ENCODE measurements at regions not wholly inside any gene's neighbourhood (a gene's known extent, or its start where the extent isn't known, plus 50 kb on each side); places are given as distances from the start of the nearest gene placed in this dataset.

GRCh38 chr5:6253846-6254245 is 124.5 kb downstream of the MED10 start:
- no peak overlapping the region for H2BK120ac ChIP-seq (ENCODE audit: low read depth, low read length)
- no peak overlapping the region for H3K23ac ChIP-seq (ENCODE audit: low read length)
- H3K4me2 ChIP-seq (ENCODE audit: low read length): no peak overlapping the region
- H3K9ac ChIP-seq (ENCODE audit: low read length): no peak overlapping the region
- H4K5ac ChIP-seq (ENCODE audit: low read length): no peak overlapping the region
- no peaks in the 10 kb centered on the region for H3K27me3 ChIP-seq (ENCODE audit: insufficient read depth, low read length, poor library complexity)
- H3K4ac ChIP-seq (ENCODE audit: low read depth, low read length): no peak overlapping the region
- H3K27ac ChIP-seq (ENCODE audit: low read depth, low read length): no peak overlapping the region
- no peaks in the 10 kb centered on the region for H3K79me2 ChIP-seq (ENCODE audit: control insufficient read depth, insufficient read depth, low read length)
- no peak overlapping the region for H2BK15ac ChIP-seq (replicated peaks; ENCODE audit: low read depth)
- DNase-seq: no peak
- H2AK5ac ChIP-seq (ENCODE audit: low read length): no peak overlapping the region
- H3K79me1 ChIP-seq (ENCODE audit: low read length): no peaks in the 10 kb centered on the region
- no peaks in the 10 kb centered on the region for H3K36me3 ChIP-seq (ENCODE audit: control insufficient read depth, insufficient read depth, low read length)
- H3K18ac ChIP-seq (ENCODE audit: low read length): no peak overlapping the region
- H2BK5ac ChIP-seq (ENCODE audit: low read length): no peak overlapping the region
- no CpG with 5 or more reads among the region's 3 CpGs for WGBS (ENCODE audit: extremely low coverage, insufficient coverage, low lambda C conversion rate)
- H3K4me3 ChIP-seq (ENCODE audit: low read length): no peak overlapping the region
- no peak overlapping the region for H3K56ac ChIP-seq (ENCODE audit: low read length)
- no peak overlapping the region for H4K8ac ChIP-seq (ENCODE audit: low read depth, low read length)
- no peaks in the 10 kb centered on the region for H3K4me1 ChIP-seq (ENCODE audit: control insufficient read depth, low read depth, low read length)

GRCh38 chr5:6253281-6253680 is 125.1 kb downstream of the MED10 start:
- H3K23ac ChIP-seq (ENCODE audit: low read length): no peak overlapping the region
- H3K4me3 ChIP-seq (ENCODE audit: low read length): no peak overlapping the region
- H2BK15ac ChIP-seq (replicated peaks; ENCODE audit: low read depth): no peak overlapping the region
- H4K8ac ChIP-seq (ENCODE audit: low read depth, low read length): no peak overlapping the region
- H3K27ac ChIP-seq (ENCODE audit: low read depth, low read length): no peak overlapping the region
- no peak overlapping the region for H4K5ac ChIP-seq (ENCODE audit: low read length)
- no peak overlapping the region for H2BK120ac ChIP-seq (ENCODE audit: low read depth, low read length)
- no peaks in the 10 kb centered on the region for H3K79me2 ChIP-seq (ENCODE audit: control insufficient read depth, insufficient read depth, low read length)
- no peak overlapping the region for H3K4me2 ChIP-seq (ENCODE audit: low read length)
- no peaks in the 10 kb centered on the region for H3K79me1 ChIP-seq (ENCODE audit: low read length)
- no peak for DNase-seq
- no peak overlapping the region for H2AK5ac ChIP-seq (ENCODE audit: low read length)
- no peak overlapping the region for H3K56ac ChIP-seq (ENCODE audit: low read length)
- H3K9ac ChIP-seq (ENCODE audit: low read length): no peak overlapping the region
- no peaks in the 10 kb centered on the region for H3K36me3 ChIP-seq (ENCODE audit: control insufficient read depth, insufficient read depth, low read length)
- H3K4me1 ChIP-seq (ENCODE audit: control insufficient read depth, low read depth, low read length): no peaks in the 10 kb centered on the region
- no peak overlapping the region for H3K18ac ChIP-seq (ENCODE audit: low read length)
- H2BK5ac ChIP-seq (ENCODE audit: low read length): no peak overlapping the region
- no peaks in the 10 kb centered on the region for H3K27me3 ChIP-seq (ENCODE audit: insufficient read depth, low read length, poor library complexity)
- WGBS (ENCODE audit: extremely low coverage, insufficient coverage, low lambda C conversion rate): no CpG with 5 or more reads among the region's 5 CpGs
- H3K4ac ChIP-seq (ENCODE audit: low read depth, low read length): no peak overlapping the region

GRCh38 chr5:6252581-6252980 is 125.8 kb downstream of the MED10 start:
- H2BK120ac ChIP-seq (ENCODE audit: low read depth, low read length): no peak overlapping the region
- H3K27ac ChIP-seq (ENCODE audit: low read depth, low read length): no peak overlapping the region
- H3K4me1 ChIP-seq (ENCODE audit: control insufficient read depth, low read depth, low read length): no peaks in the 10 kb centered on the region
- H3K4me2 ChIP-seq (ENCODE audit: low read length): no peak overlapping the region
- no peak overlapping the region for H2BK15ac ChIP-seq (replicated peaks; ENCODE audit: low read depth)
- no CpG with 5 or more reads among the region's 6 CpGs for WGBS (ENCODE audit: extremely low coverage, insufficient coverage, low lambda C conversion rate)
- H3K18ac ChIP-seq (ENCODE audit: low read length): no peak overlapping the region
- no peaks in the 10 kb centered on the region for H3K79me2 ChIP-seq (ENCODE audit: control insufficient read depth, insufficient read depth, low read length)
- no peak overlapping the region for H2AK5ac ChIP-seq (ENCODE audit: low read length)
- H4K8ac ChIP-seq (ENCODE audit: low read depth, low read length): no peak overlapping the region
- H3K56ac ChIP-seq (ENCODE audit: low read length): no peak overlapping the region
- no peak overlapping the region for H3K23ac ChIP-seq (ENCODE audit: low read length)
- no peak for DNase-seq
- H2BK5ac ChIP-seq (ENCODE audit: low read length): no peak overlapping the region
- H3K27me3 ChIP-seq (ENCODE audit: insufficient read depth, low read length, poor library complexity): no peaks in the 10 kb centered on the region
- H3K36me3 ChIP-seq (ENCODE audit: control insufficient read depth, insufficient read depth, low read length): no peaks in the 10 kb centered on the region
- no peak overlapping the region for H3K4me3 ChIP-seq (ENCODE audit: low read length)
- H3K4ac ChIP-seq (ENCODE audit: low read depth, low read length): no peak overlapping the region
- H4K5ac ChIP-seq (ENCODE audit: low read length): no peak overlapping the region
- no peaks in the 10 kb centered on the region for H3K79me1 ChIP-seq (ENCODE audit: low read length)
- no peak overlapping the region for H3K9ac ChIP-seq (ENCODE audit: low read length)

- DNase-seq: peak; percentile 1
- no peak overlapping the region for H3K4ac ChIP-seq (ENCODE audit: low read depth, low read length)
- no peak overlapping the region for H4K5ac ChIP-seq (ENCODE audit: low read length)
- no peak overlapping the region for H3K23ac ChIP-seq (ENCODE audit: low read length)
- H2BK15ac ChIP-seq (replicated peaks; ENCODE audit: low read depth): no peak overlapping the region
- H3K4me1 ChIP-seq (ENCODE audit: control insufficient read depth, low read depth, low read length): no peaks in the 10 kb centered on the region
- H3K18ac ChIP-seq (ENCODE audit: low read length): no peak overlapping the region
- no peaks in the 10 kb centered on the region for H3K79me1 ChIP-seq (ENCODE audit: low read length)
- no peak overlapping the region for H4K8ac ChIP-seq (ENCODE audit: low read depth, low read length)
- H3K36me3 ChIP-seq (ENCODE audit: control insufficient read depth, insufficient read depth, low read length): no peaks in the 10 kb centered on the region
- WGBS (ENCODE audit: extremely low coverage, insufficient coverage, low lambda C conversion rate): no CpG with 5 or more reads among the region's 7 CpGs
- H3K4me3 ChIP-seq (ENCODE audit: low read length): no peak overlapping the region
- no peak overlapping the region for H2AK5ac ChIP-seq (ENCODE audit: low read length)
- no peak overlapping the region for H3K27ac ChIP-seq (ENCODE audit: low read depth, low read length)
- no peak overlapping the region for H2BK120ac ChIP-seq (ENCODE audit: low read depth, low read length)
- H3K9ac ChIP-seq (ENCODE audit: low read length): no peak overlapping the region
- H3K79me2 ChIP-seq (ENCODE audit: control insufficient read depth, insufficient read depth, low read length): no peaks in the 10 kb centered on the region
- H3K27me3 ChIP-seq (ENCODE audit: insufficient read depth, low read length, poor library complexity): no peaks in the 10 kb centered on the region
- H3K4me2 ChIP-seq (ENCODE audit: low read length): no peak overlapping the region
- no peak overlapping the region for H2BK5ac ChIP-seq (ENCODE audit: low read length)
- H3K56ac ChIP-seq (ENCODE audit: low read length): no peak overlapping the region
These were observed 126.7 kb downstream of the MED10 start for GRCh38 chr5:6251565-6252102.

GRCh38 chr5:6250121-6250520 is 128.2 kb downstream of the MED10 start:
- Histone ChIP-seq H3K4me3 (ENCODE audit: low read length) (no peak overlapping the region), H3K18ac (ENCODE audit: low read length) (no peak overlapping the region), H4K8ac (ENCODE audit: low read depth, low read length) (no peak overlapping the region), H2AK5ac (ENCODE audit: low read length) (no peak overlapping the region), H3K36me3 (ENCODE audit: control insufficient read depth, insufficient read depth, low read length) (no peaks in the 10 kb centered on the region), H3K56ac (ENCODE audit: low read length) (no peak overlapping the region), H3K9ac (ENCODE audit: low read length) (no peak overlapping the region), H2BK15ac (replicated peaks; ENCODE audit: low read depth) (no peak overlapping the region), H3K4me1 (ENCODE audit: control insufficient read depth, low read depth, low read length) (no peaks in the 10 kb centered on the region), H3K27ac (ENCODE audit: low read depth, low read length) (no peak overlapping the region), H2BK5ac (ENCODE audit: low read length) (no peak overlapping the region), H3K4ac (ENCODE audit: low read depth, low read length) (no peak overlapping the region), H3K4me2 (ENCODE audit: low read length) (no peak overlapping the region), H2BK120ac (ENCODE audit: low read depth, low read length) (no peak overlapping the region), H3K79me1 (ENCODE audit: low read length) (no peaks in the 10 kb centered on the region), H4K5ac (ENCODE audit: low read length) (no peak overlapping the region), H3K27me3 (ENCODE audit: insufficient read depth, low read length, poor library complexity) (no peaks in the 10 kb centered on the region), H3K79me2 (ENCODE audit: control insufficient read depth, insufficient read depth, low read length) (no peaks in the 10 kb centered on the region), H3K23ac (ENCODE audit: low read length) (no peak overlapping the region)
- no CpG with 5 or more reads among the region's 7 CpGs for WGBS (ENCODE audit: extremely low coverage, insufficient coverage, low lambda C conversion rate)
- DNase-seq: no peak

GRCh38 chr5:6248132-6248531 is 130.2 kb downstream of the MED10 start:
- WGBS (ENCODE audit: extremely low coverage, insufficient coverage, low lambda C conversion rate): no CpG with 5 or more reads among the region's 5 CpGs
- no peaks in the 10 kb centered on the region for H3K79me1 ChIP-seq (ENCODE audit: low read length)

More at GRCh38 chr5:6248132-6248531, 130.2 kb downstream of the MED10 start:
- Histone ChIP-seq H3K18ac (ENCODE audit: low read length) (no peak overlapping the region), H3K4me3 (ENCODE audit: low read length) (no peak overlapping the region), H3K4me2 (ENCODE audit: low read length) (no peak overlapping the region), H2AK5ac (ENCODE audit: low read length) (no peak overlapping the region), H3K36me3 (ENCODE audit: control insufficient read depth, insufficient read depth, low read length) (no peaks in the 10 kb centered on the region), H4K8ac (ENCODE audit: low read depth, low read length) (no peak overlapping the region), H3K27ac (ENCODE audit: low read depth, low read length) (no peak overlapping the region), H3K56ac (ENCODE audit: low read length) (no peak overlapping the region), H2BK5ac (ENCODE audit: low read length) (no peak overlapping the region), H3K9ac (ENCODE audit: low read length) (no peak overlapping the region), H2BK15ac (replicated peaks; ENCODE audit: low read depth) (no peak overlapping the region), H3K4ac (ENCODE audit: low read depth, low read length) (no peak overlapping the region), H3K23ac (ENCODE audit: low read length) (no peak overlapping the region), H2BK120ac (ENCODE audit: low read depth, low read length) (no peak overlapping the region), H4K5ac (ENCODE audit: low read length) (no peak overlapping the region), H3K79me2 (ENCODE audit: control insufficient read depth, insufficient read depth, low read length) (no peaks in the 10 kb centered on the region), H3K27me3 (ENCODE audit: insufficient read depth, low read length, poor library complexity) (no peaks in the 10 kb centered on the region), H3K4me1 (ENCODE audit: control insufficient read depth, low read depth, low read length) (no peaks in the 10 kb centered on the region)
- DNase-seq: no peak

All from mesendoderm (in vitro differentiated cells).